HG03469 (cell line): ENCODE measurements at regions not wholly inside any gene's neighbourhood (a gene's known extent, or its start where the extent isn't known, plus 50 kb on each side); places are given as distances from the start of the nearest gene placed in this dataset.

Source experiments
- ATAC-seq: cut with Tn5 transposase; IDR thresholded peaks from one replicate; pipeline ENCODE4 v1.9.1; 2021; ENCODE audit warnings: mild to moderate bottlenecking, moderate library complexity, moderate number of reproducible peaks; ENCODE audit not compliant: unreplicated experiment

DNA sequence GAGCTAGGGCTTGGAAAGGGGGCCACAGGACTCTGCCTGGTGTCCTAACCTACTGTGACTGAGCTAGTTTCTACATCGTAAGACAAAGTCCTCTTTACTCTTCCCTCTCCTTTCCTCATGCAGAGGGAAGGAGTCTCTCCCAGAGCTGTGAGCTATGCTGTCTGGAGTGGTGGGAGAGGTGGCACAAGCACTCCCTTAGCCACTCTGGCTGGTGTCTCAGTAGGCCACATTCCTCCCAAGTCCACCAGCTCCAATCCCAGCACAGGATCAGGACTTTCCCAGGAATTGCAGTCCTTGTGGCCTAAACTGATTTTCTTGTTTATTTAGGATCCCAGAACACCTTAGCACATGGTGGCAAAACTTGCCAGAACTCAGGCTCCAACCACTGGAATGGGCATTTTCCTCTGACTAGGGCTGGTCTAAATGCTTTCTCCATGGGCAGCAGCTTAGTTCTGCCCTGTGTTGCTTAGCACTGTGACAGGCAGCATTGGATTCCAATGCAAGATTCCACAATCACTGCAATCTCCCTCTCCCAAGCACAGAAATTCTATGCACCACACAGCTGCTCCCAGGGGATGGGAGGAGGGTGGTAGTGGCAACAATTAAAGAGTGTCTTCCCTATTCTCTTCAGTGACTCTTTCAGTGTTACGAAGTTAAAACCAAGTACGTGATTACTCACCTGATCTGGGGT is 733.3 kb downstream of the HACE1 start:
- no peak for ATAC-seq

DNA sequence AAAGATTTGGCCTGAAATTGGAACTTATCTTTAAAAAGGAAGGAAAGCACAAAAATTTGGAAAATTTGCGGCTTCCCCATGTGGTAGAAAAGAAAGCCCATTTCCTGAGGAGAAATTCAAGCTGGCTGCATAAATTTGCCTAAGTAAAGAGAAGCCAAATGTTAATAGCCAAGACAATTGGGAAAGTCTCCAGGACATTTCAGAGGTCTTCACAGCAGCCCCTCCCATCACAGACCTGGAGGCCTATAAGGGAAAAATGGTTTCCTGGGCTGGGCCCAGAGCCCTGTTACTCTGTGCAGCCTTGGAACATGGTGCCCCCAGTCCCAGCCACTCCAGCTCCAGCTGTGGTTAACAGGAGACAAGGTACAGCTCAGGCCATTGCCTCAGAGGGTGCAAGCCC is 736.5 kb downstream of the HACE1 start:
- ATAC-seq = no peak

DNA sequence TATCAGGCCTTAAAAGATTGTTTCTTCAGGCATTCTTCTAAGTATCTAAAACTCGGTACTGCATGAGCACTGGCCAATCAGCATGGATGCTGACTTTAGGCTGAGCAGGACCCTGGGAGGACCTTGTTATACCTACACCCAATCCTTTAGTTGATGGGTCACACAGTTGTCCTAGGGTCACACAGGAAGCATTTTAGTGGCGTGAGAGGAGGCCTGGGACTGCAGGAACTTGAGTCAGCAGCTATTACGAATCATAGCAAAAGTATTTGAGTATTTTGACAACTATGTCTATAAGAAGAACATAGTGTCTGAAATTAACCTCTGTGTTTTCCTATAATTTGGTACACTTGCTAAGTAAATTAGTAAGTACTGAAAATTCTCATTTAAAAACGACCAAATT is 741.4 kb downstream of the HACE1 start:
- no peak for ATAC-seq

DNA sequence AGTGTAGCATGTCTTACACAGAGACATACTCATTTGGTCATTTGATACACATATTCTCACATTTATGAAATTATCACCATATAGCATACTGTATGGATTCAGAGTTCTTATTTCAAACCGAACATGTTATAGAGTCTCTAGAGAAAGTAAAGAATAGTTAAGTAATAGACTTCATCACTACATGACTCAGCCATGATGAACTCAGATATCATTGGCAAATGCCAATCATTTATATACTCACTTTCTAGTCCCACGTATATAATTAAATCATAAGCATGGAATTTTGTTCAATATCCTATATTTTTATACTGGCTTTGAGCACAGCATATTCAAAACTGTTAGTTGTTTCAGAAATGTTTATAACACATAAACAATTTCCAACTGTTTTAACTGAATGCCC is 749.9 kb downstream of the HACE1 start:
- no peak for ATAC-seq

DNA sequence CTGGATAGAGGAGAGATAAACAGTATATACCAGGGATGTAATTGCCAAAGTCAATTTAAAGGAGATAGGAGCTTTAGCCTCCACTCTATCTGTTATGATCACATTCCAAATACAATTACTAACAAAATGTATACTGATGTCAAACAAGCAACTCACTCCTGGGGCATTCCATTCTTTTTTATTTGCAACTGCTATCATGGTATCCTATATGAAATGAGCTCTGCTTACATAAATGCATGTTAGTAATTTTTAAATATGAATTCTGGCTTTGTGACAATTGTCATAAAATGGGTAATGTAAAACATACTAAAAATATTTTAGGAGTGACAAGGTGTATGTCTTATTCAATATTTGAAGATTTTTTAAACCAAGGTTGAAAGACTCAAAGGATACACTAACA is 751.1 kb downstream of the HACE1 start:
- no peak for ATAC-seq

DNA sequence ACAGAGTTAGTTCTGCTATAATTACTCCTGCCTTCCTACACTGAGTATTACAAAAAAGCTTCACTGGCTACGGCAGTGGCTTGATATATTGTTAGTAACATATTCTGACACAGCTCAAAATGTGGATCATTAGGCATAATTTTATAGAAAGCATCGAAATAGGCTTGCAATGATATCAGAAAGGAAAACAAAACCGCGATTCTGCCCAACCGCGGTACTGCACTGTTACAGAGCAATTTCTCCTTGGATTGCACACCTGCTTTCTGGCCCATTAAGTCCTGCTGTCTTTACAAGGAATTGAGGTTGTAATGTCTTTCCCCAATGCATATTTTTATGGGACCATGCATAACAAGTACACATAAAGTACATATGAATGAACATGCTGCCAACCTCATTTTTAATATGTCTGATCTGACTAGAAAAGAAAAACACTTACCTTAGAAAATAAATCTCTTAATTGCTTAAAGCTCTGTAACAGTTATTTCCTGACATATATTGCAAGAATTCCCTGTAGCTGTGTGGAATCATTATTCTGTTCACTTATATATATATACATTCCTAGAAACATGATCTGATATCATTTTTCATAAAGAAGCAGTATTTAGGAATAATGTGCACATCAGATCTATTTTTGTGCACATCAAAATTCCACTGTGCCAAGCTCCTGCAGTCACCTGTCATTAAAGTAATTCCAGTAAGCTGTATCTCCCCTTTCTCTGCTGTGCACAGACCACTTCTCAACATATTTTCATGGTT is 763.9 kb downstream of the HACE1 start:
- ATAC-seq = no peak

DNA sequence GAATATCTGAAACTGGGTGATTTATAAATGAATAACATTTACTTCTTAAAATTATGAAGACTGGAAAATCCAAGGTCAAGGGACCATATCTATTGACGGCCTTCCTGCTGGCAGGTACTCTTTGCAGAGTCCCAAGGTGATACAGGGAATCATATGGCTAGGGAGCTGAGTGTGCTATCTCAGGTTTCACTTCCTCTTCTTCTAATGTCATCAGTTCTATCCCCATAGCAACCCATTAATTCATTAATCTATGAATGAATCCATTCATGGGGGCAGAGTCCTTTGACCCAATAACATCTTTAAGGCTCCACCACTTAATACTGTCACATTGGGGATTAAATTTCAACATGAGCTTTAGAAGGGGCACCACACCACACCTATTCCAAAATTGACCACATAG is 772.0 kb downstream of the HACE1 start:
- ATAC-seq = no peak

DNA sequence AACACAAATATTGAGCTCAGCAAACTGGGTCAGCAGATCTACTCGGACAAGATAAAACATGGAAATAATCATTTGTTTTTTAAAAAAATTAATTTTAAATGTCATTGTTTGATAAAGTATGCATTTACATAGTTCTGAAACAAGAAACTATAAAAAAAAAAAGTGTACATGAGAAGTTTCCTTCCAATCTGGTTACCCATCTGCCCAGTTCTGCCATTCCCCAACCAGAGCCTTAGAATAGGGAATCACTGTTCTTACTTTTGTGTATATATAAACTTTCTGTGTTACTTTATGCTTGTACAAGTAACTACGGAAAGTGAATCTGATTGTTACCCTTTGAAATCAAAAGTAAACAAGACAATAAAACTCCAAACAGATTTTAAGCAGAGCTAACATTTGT is 791.4 kb downstream of the HACE1 start:
- no peak for ATAC-seq

DNA sequence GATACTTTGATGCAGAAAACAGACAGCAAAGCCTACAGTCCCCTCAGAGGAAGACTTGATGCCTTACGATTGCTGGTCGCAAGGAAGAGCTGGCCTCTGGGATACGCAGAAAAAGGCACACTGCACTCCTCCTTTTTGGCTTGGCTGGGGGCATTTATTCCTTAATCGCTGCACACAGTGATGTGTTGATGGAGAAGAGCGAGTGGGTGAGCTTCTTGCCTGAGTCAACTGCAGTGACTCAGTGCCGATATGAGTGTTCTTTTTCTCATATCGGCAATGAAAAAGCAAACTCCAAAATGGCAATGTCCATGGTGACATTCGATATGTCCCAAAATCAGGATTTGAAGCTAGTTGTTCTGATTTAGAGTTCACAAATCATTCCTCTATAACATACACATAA is 794.8 kb downstream of the HACE1 start:
- no peak for ATAC-seq

DNA sequence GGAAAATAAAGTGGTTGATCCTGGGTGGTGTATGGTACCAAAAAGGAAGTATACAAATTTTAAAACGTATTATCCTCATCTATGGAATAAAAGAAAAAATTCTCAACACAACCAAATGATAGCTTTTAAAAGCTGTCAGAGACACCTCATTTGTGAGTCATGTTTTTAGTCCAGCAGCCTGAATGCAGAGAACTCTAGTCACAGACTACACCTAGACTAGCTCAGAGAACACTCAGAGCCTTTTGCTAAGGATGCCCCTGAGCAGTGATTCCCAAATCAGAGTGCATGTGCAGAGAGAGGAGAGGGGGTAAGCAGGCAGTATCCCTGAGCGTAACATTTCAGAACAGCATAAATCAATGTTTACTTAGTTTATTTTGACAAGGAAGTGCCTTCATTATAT is 809.3 kb downstream of the HACE1 start:
- ATAC-seq = no peak

DNA sequence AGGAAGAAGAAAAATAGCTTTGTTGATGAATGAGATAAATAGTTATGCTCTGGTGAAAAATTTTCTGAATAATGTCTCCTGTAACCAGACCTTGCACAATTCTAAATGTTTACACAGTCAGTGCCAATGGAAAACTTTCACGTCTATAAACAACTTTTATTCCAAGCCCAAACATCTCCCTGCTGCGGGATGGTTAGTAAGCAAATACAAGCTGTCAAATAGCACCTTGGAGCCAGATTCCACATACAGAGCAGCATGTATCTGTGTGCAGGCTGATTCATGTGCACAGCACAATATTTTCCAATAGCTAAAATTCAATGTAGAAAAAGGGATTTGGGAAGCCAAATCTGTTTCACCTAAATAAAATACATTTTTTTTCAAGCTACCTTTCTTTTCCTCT is 813.3 kb downstream of the HACE1 start:
- no peak for ATAC-seq

DNA sequence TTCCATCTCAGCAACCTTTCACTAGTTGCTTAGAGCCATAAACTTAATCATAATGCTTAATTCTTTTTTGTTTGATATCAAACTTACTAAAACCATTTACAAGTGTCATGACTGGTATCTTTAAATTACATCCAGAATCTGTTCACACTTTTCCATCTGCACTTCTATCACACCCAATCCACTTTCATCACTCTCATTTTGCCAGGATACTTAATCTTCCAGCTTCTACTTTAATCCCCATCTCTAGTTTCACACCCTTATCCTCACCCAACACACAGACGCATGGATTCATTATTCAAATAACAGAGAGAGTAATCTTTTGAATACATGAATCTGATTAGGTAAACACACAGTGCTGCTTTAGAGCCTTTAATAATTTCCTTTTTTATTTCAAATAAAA is 828.4 kb downstream of the HACE1 start:
- ATAC-seq = no peak

DNA sequence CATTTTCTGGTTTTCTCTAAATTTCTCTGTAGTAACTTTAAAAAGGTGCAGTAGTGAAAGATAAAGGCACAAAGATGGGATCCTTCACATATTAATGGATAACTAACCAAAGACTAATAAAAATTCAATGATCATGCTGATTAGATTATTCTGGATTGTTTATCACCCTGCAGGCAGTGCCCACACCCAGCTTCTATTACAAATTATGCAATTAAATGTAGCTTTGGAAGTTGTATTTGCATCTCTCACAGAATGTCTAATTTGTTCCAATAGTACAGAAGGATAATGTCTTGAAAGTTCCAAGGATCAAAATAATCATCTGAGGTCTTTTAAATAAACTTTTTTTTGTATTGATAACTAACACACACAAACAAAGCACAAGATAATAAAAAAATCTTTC is 837.6 kb downstream of the HACE1 start:
- ATAC-seq = no peak

DNA sequence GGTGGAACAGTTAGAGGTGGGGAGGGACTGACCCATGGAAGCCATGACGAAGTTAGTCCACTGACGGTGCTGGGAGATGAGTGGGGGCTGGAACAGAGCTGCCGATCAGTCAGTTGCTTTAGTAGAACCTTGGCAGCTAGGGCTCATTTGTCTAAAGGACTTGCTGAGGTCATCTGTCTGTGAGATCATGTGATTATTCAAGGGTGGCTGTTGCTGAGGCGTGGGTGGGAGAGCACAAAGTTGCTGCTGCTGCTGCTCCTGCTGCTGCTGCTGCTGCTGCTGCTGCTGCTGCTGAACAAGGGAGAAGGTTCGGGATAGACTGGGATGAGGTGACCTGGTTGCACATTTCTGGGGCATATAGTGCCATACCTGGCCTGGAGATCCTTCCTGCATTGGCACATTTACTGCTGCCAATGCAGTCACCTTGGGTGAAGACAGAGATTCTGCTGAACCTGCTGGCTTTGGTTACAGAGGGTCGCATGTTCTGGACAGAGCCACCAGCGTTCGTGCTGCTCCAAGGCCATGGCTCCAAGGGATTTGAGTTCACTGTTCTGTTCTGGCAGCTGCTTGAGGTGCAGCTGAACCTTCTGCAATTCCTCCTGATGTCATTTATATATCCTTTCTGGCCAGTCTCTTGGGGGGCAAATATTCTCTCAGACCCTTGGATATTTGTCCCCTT is 840.5 kb downstream of the HACE1 start:
- no peak for ATAC-seq

DNA sequence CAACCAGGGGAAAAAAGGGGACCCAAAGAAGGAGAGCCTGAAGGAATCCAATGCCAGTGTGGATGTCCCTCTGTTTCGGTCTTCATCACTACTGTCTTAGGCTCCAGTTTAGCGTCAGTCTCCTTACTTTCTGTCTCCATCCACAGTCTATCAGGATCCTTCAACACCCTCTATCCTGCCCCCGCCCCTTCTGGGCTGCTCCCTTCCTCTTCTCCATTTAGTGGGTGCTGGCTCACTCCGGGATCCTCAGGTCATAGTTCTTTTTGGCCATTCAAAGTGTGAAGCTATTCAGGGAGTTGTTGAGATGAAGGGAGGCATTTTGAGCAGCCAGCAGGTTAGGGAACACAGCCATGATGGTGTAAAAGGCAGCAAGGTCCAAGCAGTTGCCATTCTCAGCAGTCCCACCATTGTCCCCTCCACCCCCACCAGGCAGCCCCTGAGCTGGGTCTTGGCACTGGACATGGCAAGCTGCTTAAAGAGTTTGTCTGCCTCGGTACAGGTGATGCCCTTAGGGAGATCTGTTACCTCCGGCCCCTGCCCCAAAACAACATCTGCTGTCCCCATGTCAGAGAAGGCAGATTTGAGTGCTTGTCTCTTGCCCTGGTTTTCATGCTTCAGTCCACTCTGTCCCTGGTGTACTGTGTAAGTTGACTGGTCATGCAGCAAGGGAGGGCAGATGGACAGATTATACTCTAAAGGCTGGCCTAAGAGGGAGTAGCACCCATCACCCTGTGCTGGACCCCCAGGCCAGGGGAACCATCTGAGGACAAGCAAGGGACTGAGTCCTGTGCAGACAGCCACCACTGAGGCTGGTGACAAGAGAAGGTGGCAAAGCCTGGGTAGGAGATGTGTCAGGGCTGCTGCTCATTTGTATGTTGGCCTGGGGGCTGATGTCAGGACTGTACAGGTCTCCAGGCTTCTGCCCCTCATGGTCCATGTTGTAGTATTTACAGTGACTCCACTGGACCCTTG is 842.0 kb downstream of the HACE1 start:
- no peak for ATAC-seq

DNA sequence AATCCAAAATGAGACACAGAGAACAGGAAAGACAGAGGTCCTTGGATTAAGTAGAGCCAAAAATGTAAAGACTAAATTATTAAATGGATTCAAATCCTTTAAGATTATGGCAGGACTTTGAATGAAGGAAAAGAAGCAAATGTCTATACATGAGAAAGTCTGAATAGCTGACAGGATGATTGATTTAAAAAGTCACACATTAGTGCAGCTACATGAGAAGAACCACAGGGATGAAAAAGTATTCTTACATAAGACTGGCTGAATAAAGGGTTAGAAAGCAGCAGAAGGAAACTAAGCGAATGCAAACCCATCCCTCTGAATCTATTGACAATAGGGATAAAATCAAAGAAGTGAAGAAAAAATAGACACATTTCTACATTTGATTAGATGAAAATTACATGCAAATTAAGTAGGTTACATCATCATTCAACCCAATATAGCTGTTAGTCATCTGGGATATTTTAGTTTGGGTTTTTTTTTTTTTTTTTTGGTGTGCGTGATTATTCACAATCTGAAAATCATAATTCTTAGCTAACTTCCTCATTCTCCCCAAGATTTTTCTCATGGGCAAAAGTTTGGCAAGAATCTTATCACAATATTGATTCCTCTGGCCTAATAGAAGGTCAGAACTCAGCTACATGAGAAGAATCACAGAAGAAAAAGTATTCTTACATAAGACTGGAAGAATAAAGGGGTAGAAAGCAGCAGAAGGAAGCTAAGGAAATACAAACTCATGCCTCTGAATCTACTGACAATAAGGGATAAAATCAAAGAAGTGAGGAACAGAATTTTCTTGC is 845.4 kb downstream of the HACE1 start:
- ATAC-seq = no peak

DNA sequence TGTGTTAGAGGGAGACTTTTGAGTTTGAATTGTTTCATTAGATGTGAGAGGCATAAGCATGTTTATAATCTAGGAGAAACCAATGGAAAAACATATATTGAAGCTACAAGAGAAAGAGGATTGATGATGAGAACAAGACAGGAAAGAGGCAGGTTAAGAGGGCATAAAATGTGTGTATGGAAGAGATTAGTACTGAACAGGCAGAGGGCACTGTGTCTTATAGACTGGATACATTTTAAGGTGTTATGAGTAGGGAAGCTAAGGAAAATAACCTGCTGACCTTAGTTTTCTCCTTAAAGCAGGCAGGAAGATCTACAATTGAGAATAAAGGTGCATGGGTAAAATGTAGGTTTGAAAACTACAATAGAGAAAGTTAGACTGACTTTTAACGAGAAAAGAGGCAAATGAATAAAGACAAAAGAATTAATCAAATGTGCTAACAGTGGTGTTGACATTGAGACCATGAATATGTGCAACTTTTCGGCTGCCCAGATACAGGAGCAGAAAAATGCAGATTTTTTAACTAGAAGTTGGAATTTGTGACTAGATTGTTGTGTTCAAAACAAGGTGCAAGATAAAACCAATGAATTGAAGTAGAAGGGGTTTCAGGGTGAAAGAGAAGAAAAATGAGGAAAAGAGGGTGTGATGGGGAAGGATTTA is 846.3 kb downstream of the HACE1 start:
- no peak for ATAC-seq

DNA sequence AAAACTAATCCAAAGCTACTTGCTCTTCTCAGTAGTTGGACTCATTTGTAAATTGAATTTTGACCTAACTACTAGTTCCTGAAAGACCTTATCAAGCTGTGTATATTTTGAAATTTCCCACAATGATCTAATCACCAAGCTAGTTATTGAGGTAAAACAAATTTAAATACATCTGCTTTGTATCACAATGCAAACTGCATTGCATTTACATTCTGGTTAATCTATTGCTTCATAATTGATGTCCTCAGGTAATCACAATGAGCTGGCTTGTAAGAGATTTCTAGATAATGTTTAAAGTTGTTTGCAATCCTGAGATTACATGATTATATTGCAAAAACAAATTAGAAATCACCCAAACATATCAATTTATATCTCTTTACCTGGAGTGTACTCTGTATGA is 848.8 kb downstream of the HACE1 start:
- no peak for ATAC-seq

DNA sequence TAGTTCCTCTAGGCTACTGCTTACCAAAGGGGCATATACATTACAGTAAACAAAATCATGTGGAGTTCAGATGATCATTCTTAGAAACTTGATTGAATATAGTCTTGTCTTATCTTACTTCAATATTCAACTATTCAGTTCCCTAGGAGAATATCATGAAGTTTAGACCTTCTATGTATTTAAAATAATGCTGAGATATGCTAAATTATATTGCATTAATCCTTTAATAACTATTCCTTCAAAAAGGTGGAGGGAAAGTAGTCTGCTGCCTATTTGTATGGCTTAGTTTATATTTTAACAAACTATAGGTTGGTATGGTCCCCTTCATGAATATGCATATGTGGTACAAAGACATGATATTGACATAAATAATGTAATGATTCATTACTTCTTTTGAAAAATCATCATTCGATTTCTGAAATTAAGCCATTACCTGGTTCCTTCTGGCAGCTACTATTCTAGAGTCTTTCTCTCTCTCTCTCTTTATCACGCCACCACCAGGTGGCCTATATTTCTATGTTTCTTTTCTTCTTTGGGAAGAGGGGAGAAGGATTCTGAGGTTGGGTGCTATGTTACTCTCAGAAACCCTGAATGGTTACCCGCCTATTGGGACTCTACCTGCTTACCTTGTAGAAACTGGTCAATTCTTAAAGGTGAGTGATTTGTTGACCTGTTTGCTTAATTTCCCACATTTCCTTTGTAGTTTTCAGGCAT is 855.8 kb downstream of the HACE1 start:
- no peak for ATAC-seq
